ENCODE measurements at regions not wholly inside any gene's neighbourhood (a gene's known extent, or its start where the extent isn't known, plus 50 kb on each side); places are given as distances from the start of the nearest gene placed in this dataset.

GRCh38 chr15:94610485-94610884 is 379.1 kb downstream of the MCTP2 start:
- Histone ChIP-seq H4K20me1 (replicated peaks; ENCODE audit: insufficient read depth) (no peaks in the 10 kb centered on the region), H3K79me2 (replicated peaks; ENCODE audit: insufficient read depth) (no peaks in the 10 kb centered on the region), H3K27ac (ENCODE audit: low read depth) (no peak overlapping the region), H3K4me2 (no peak overlapping the region), H3K36me3 (ENCODE audit: insufficient read depth) (no peaks in the 10 kb centered on the region), H3K4me1 (ENCODE audit: insufficient read depth) (no peaks in the 10 kb centered on the region), H3K9me2 (ENCODE audit: insufficient read depth) (no peaks in the 10 kb centered on the region), H2AFZ (no peak overlapping the region), H3K4me3 (no peak overlapping the region), H3K27me3 (ENCODE audit: insufficient read depth) (no peaks in the 10 kb centered on the region), H3F3A (replicated peaks; ENCODE audit: low read depth) (no peaks in the 10 kb centered on the region)
- TF ChIP-seq EZH2phosphoT487 (IDR thresholded peaks at IDR 0.05; ENCODE audit: unreplicated experiment): no peak
- no peak for TF ChIP-seq JUNB (IDR thresholded peaks at IDR 0.05; ENCODE audit: unreplicated experiment)
- TF ChIP-seq, protein P1, sequence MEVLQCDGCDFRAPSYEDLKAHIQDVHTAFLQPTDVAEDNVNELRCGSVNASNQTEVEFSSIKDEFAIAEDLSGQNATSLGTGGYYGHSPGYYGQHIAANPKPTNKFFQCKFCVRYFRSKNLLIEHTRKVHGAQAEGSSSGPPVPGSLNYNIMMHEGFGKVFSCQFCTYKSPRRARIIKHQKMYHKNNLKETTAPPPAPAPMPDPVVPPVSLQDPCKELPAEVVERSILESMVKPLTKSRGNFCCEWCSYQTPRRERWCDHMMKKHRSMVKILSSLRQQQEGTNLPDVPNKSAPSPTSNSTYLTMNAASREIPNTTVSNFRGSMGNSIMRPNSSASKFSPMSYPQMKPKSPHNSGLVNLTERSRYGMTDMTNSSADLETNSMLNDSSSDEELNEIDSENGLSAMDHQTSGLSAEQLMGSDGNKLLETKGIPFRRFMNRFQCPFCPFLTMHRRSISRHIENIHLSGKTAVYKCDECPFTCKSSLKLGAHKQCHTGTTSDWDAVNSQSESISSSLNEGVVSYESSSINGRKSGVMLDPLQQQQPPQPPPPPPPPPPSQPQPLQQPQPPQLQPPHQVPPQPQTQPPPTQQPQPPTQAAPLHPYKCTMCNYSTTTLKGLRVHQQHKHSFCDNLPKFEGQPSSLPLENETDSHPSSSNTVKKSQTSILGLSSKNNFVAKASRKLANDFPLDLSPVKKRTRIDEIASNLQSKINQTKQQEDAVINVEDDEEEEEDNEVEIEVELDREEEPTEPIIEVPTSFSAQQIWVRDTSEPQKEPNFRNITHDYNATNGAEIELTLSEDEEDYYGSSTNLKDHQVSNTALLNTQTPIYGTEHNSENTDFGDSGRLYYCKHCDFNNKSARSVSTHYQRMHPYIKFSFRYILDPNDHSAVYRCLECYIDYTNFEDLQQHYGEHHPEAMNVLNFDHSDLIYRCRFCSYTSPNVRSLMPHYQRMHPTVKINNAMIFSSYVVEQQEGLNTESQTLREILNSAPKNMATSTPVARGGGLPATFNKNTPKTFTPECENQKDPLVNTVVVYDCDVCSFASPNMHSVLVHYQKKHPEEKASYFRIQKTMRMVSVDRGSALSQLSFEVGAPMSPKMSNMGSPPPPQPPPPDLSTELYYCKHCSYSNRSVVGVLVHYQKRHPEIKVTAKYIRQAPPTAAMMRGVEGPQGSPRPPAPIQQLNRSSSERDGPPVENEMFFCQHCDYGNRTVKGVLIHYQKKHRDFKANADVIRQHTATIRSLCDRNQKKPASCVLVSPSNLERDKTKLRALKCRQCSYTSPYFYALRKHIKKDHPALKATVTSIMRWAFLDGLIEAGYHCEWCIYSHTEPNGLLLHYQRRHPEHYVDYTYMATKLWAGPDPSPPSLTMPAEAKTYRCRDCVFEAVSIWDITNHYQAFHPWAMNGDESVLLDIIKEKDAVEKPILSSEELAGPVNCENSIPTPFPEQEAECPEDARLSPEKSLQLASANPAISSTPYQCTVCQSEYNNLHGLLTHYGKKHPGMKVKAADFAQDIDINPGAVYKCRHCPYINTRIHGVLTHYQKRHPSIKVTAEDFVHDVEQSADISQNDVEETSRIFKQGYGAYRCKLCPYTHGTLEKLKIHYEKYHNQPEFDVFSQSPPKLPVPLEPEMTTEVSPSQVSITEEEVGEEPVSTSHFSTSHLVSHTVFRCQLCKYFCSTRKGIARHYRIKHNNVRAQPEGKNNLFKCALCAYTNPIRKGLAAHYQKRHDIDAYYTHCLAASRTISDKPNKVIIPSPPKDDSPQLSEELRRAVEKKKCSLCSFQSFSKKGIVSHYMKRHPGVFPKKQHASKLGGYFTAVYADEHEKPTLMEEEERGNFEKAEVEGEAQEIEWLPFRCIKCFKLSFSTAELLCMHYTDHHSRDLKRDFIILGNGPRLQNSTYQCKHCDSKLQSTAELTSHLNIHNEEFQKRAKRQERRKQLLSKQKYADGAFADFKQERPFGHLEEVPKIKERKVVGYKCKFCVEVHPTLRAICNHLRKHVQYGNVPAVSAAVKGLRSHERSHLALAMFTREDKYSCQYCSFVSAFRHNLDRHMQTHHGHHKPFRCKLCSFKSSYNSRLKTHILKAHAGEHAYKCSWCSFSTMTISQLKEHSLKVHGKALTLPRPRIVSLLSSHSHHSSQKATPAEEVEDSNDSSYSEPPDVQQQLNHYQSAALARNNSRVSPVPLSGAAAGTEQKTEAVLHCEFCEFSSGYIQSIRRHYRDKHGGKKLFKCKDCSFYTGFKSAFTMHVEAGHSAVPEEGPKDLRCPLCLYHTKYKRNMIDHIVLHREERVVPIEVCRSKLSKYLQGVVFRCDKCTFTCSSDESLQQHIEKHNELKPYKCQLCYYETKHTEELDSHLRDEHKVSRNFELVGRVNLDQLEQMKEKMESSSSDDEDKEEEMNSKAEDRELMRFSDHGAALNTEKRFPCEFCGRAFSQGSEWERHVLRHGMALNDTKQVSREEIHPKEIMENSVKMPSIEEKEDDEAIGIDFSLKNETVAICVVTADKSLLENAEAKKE (CRISPR knock-in tag; IDR thresholded peaks at IDR 0.05): no peak
- no peak for TF ChIP-seq ZNF114 (CRISPR knock-in tag; IDR thresholded peaks at IDR 0.05)
- no peak for TF ChIP-seq CREB1 (CRISPR knock-in tag; IDR thresholded peaks at IDR 0.05; ENCODE audit: low read depth)
- TF ChIP-seq ETS1 (IDR thresholded peaks at IDR 0.05): no peak
- no peak for TF ChIP-seq ZNF331 (CRISPR knock-in tag; IDR thresholded peaks at IDR 0.05; ENCODE audit: low read depth)
- TF ChIP-seq, protein P2, sequence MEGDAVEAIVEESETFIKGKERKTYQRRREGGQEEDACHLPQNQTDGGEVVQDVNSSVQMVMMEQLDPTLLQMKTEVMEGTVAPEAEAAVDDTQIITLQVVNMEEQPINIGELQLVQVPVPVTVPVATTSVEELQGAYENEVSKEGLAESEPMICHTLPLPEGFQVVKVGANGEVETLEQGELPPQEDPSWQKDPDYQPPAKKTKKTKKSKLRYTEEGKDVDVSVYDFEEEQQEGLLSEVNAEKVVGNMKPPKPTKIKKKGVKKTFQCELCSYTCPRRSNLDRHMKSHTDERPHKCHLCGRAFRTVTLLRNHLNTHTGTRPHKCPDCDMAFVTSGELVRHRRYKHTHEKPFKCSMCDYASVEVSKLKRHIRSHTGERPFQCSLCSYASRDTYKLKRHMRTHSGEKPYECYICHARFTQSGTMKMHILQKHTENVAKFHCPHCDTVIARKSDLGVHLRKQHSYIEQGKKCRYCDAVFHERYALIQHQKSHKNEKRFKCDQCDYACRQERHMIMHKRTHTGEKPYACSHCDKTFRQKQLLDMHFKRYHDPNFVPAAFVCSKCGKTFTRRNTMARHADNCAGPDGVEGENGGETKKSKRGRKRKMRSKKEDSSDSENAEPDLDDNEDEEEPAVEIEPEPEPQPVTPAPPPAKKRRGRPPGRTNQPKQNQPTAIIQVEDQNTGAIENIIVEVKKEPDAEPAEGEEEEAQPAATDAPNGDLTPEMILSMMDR (conservative IDR thresholded peaks at IDR 0.05; ENCODE audit: low read depth in 2 of 2): no peak
- TF ChIP-seq, protein P3, sequence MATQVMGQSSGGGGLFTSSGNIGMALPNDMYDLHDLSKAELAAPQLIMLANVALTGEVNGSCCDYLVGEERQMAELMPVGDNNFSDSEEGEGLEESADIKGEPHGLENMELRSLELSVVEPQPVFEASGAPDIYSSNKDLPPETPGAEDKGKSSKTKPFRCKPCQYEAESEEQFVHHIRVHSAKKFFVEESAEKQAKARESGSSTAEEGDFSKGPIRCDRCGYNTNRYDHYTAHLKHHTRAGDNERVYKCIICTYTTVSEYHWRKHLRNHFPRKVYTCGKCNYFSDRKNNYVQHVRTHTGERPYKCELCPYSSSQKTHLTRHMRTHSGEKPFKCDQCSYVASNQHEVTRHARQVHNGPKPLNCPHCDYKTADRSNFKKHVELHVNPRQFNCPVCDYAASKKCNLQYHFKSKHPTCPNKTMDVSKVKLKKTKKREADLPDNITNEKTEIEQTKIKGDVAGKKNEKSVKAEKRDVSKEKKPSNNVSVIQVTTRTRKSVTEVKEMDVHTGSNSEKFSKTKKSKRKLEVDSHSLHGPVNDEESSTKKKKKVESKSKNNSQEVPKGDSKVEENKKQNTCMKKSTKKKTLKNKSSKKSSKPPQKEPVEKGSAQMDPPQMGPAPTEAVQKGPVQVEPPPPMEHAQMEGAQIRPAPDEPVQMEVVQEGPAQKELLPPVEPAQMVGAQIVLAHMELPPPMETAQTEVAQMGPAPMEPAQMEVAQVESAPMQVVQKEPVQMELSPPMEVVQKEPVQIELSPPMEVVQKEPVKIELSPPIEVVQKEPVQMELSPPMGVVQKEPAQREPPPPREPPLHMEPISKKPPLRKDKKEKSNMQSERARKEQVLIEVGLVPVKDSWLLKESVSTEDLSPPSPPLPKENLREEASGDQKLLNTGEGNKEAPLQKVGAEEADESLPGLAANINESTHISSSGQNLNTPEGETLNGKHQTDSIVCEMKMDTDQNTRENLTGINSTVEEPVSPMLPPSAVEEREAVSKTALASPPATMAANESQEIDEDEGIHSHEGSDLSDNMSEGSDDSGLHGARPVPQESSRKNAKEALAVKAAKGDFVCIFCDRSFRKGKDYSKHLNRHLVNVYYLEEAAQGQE (IDR thresholded peaks at IDR 0.05; ENCODE audit: unreplicated experiment): no peak
- no peak for TF ChIP-seq EZH2 (IDR thresholded peaks at IDR 0.05; ENCODE audit: low read depth, unreplicated experiment)
- TF ChIP-seq POLR2AphosphoS5 (IDR thresholded peaks at IDR 0.05; ENCODE audit: low read depth): no peak
- TF ChIP-seq NANOG (IDR thresholded peaks at IDR 0.05; ENCODE audit: borderline replicate concordance): no peak
- no peak for TF ChIP-seq STAT1 (IDR thresholded peaks at IDR 0.05; ENCODE audit: unreplicated experiment)
- Mint-ChIP-seq H3K36me3 (ENCODE audit: low read depth) (no peaks in the 10 kb centered on the region), H3K9me3 (no peaks in the 10 kb centered on the region), H3K27ac (no peak overlapping the region), H3K27me3 (ENCODE audit: insufficient read depth, low read depth, poor library complexity) (no peaks in the 10 kb centered on the region), H3K4me1 (peaks cover 3% of the 10 kb centered on the region; the same call in 2 of the 3 replicates), H3K4me3 (no peak overlapping the region)
- DNase-seq (ENCODE audit: low spot score): no peak
- ATAC-seq: no peak
